ENCODE measurements at regions not wholly inside any gene's neighbourhood (a gene's known extent, or its start where the extent isn't known, plus 50 kb on each side); places are given as distances from the start of the nearest gene placed in this dataset.

- H3K4me3 ChIP-seq (ENCODE audit: low read depth, low read length) = no peak overlapping the region
- H3K9me3 ChIP-seq (ENCODE audit: severe bottlenecking) = peaks cover 4% of the 10 kb centered on the region
- no peaks in the 10 kb centered on the region for H3K36me3 ChIP-seq
- DNase-seq = no peak
- H3K27ac ChIP-seq = no peak overlapping the region
- TF ChIP-seq, protein P1, sequence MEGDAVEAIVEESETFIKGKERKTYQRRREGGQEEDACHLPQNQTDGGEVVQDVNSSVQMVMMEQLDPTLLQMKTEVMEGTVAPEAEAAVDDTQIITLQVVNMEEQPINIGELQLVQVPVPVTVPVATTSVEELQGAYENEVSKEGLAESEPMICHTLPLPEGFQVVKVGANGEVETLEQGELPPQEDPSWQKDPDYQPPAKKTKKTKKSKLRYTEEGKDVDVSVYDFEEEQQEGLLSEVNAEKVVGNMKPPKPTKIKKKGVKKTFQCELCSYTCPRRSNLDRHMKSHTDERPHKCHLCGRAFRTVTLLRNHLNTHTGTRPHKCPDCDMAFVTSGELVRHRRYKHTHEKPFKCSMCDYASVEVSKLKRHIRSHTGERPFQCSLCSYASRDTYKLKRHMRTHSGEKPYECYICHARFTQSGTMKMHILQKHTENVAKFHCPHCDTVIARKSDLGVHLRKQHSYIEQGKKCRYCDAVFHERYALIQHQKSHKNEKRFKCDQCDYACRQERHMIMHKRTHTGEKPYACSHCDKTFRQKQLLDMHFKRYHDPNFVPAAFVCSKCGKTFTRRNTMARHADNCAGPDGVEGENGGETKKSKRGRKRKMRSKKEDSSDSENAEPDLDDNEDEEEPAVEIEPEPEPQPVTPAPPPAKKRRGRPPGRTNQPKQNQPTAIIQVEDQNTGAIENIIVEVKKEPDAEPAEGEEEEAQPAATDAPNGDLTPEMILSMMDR (IDR thresholded peaks at IDR 0.05; ENCODE audit: low read depth, low read length) = no peak
- H3K27me3 ChIP-seq (ENCODE audit: insufficient read depth, low read depth, severe bottlenecking) = no peaks in the 10 kb centered on the region
Observed at GRCh38 chr3:109851854-109852253, 514.5 kb upstream of the DPPA4 start.

DNA sequence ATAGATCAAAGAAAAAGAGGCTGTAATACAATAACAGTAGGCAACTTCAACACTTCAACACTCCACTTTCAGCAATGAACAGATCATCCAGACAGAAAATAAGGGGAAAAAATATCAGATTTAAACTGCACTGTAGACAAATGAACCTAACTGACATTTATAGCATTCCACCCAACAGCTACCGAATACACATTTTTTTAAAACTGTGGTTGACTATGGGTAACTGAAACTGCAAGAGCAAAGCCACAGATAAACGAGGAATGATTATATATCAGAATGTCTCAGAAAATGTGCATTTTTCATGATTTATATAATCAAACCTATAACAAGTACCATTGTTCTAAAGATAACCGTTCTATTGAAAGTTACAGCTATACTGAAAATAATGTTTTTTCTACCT is 514.9 kb upstream of the DPPA4 start:
- Histone ChIP-seq H3K4me3 (ENCODE audit: low read depth, low read length) (no peak overlapping the region), H3K9me3 (ENCODE audit: severe bottlenecking) (peaks cover 4% of the 10 kb centered on the region), H3K27me3 (ENCODE audit: insufficient read depth, low read depth, severe bottlenecking) (no peaks in the 10 kb centered on the region), H3K27ac (no peak overlapping the region), H3K36me3 (no peaks in the 10 kb centered on the region)
- DNase-seq = no peak
- TF ChIP-seq, protein P1 (IDR thresholded peaks at IDR 0.05; ENCODE audit: low read depth, low read length) = no peak

DNA sequence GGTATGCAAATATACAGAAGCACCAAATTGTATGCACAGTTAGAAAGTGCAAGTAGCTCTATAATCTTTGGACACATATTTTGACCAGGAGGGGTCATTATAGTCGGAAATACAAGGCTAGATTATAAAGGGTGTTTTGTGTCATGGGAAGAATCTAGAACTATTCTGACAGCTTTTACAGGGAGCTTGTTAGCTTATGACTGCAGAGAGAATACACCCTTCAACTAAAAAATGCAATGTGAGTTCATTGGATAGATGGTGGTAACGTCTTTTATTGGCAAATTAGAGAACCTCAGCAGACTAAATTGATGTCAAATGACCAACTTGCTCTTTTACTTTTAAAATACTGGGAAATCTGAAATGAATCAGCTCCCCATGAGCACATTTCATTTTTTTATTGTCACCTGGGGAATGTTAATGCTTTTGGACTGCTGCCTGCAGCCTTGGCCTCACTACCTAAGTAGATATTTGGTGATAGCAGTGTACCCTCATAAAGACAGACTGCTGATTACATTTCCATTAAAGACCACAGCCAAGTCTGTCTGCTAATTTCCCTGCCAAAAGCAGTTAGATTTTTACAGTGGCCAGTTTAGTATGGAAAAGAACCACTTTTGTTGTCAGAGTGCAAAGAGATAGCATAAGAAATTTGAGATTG is 515.9 kb upstream of the DPPA4 start:
- H3K27me3 ChIP-seq (ENCODE audit: insufficient read depth, low read depth, severe bottlenecking) = no peaks in the 10 kb centered on the region
- H3K9me3 ChIP-seq (ENCODE audit: severe bottlenecking) = peaks cover 4% of the 10 kb centered on the region
- no peak overlapping the region for H3K27ac ChIP-seq
- H3K4me3 ChIP-seq (ENCODE audit: low read depth, low read length) = no peak overlapping the region
- H3K36me3 ChIP-seq = no peaks in the 10 kb centered on the region
- TF ChIP-seq, protein P1 (IDR thresholded peaks at IDR 0.05; ENCODE audit: low read depth, low read length) = no peak
- DNase-seq = no peak

- no peaks in the 10 kb centered on the region for H3K36me3 ChIP-seq
- TF ChIP-seq, protein P1 (IDR thresholded peaks at IDR 0.05; ENCODE audit: low read depth, low read length) = no peak
- H3K27me3 ChIP-seq (ENCODE audit: insufficient read depth, low read depth, severe bottlenecking) = no peaks in the 10 kb centered on the region
- no peak for DNase-seq
- no peaks in the 10 kb centered on the region for H3K9me3 ChIP-seq (ENCODE audit: severe bottlenecking)
- H3K27ac ChIP-seq = no peak overlapping the region
- no peak overlapping the region for H3K4me3 ChIP-seq (ENCODE audit: low read depth, low read length)
Observed at GRCh38 chr3:109863701-109864100, 526.4 kb upstream of the DPPA4 start.

DNA sequence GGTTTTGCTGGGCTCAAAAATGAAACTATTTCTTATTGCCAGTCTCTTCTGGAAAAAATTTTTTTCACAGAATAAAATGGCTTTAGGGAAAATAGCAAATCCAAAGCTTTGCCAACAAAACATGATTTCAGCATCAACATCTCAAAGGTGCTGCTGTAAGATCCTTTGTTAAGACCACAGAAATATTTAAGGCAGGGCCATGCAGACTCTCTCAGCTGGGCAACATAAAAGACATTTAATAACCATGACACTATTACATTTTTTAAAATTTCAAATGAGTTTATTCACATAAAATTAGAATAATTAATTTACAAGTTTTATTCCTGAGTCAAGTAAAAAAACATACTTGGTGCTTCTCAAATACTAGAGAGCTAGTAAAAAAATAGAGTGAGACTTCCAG is 527.1 kb upstream of the DPPA4 start:
- H3K27ac ChIP-seq = no peak overlapping the region
- no peak for DNase-seq
- H3K36me3 ChIP-seq = no peaks in the 10 kb centered on the region
- H3K27me3 ChIP-seq (ENCODE audit: insufficient read depth, low read depth, severe bottlenecking) = no peaks in the 10 kb centered on the region
- H3K4me3 ChIP-seq (ENCODE audit: low read depth, low read length) = no peak overlapping the region
- H3K9me3 ChIP-seq (ENCODE audit: severe bottlenecking) = no peaks in the 10 kb centered on the region
- TF ChIP-seq, protein P1 (IDR thresholded peaks at IDR 0.05; ENCODE audit: low read depth, low read length) = no peak

DNA sequence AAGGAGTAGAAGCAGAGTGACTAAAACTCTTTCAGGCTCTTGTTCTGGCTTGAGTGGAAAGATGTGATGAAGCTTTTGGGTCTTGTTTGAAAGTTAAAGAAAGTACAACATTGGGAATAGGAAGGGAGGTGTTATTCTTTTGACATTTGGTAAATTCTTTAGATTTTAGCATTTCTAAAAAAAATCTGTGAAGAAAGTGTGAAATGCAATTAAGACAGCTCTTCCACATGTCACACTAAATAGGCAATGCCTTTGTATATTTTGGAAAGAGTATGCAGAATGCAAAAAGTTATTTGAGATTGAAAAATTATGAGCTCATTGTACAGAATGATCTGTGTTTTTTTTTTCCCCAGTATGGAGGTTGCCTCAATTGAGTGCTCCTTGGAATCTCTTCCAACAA is 532.2 kb upstream of the DPPA4 start:
- Histone ChIP-seq H3K27ac (no peak overlapping the region), H3K27me3 (ENCODE audit: insufficient read depth, low read depth, severe bottlenecking) (no peaks in the 10 kb centered on the region), H3K36me3 (no peaks in the 10 kb centered on the region), H3K9me3 (ENCODE audit: severe bottlenecking) (no peaks in the 10 kb centered on the region), H3K4me3 (ENCODE audit: low read depth, low read length) (no peak overlapping the region)
- TF ChIP-seq, protein P1 (IDR thresholded peaks at IDR 0.05; ENCODE audit: low read depth, low read length) = no peak
- DNase-seq = no peak

Data from WERI-Rb-1 (cell line).